KMS-11 (cell line): ENCODE measurements at regions not wholly inside any gene's neighbourhood (a gene's known extent, or its start where the extent isn't known, plus 50 kb on each side); places are given as distances from the start of the nearest gene placed in this dataset.

Experiments used
- H2AFZ ChIP-seq: fragments of 200-600 bp; sonication (generic); 2 replicates; pipeline ENCODE4 v1.6.1; 2016; ENCODE audit warnings: antibody characterized with exemption, mixed run types, low read depth
- H3K27ac ChIP-seq: fragments of 200-600 bp; sonication (generic); 2 replicates; pipeline ENCODE4 v1.6.1; 2016; ENCODE audit warnings: mild to moderate bottlenecking, mixed run types
- H3K27me3 ChIP-seq: fragments of 200-600 bp; sonication (generic); 2 replicates; pipeline ENCODE4 v1.6.1; 2017; ENCODE audit warnings: mild to moderate bottlenecking, low read depth, mixed run types, moderate library complexity; ENCODE audit not compliant: insufficient read depth
- H3K36me3 ChIP-seq: fragments of 200-600 bp; sonication (generic); 2 replicates; pipeline ENCODE4 v1.6.1; 2017; ENCODE audit warnings: mild to moderate bottlenecking, mixed run types; ENCODE audit not compliant: insufficient read depth
- H3K4me1 ChIP-seq: fragments of 200-600 bp; sonication (generic); 2 replicates; pipeline ENCODE4 v1.6.1; 2016; ENCODE audit warnings: mild to moderate bottlenecking, low read depth, mixed run types; ENCODE audit not compliant: poor library complexity, severe bottlenecking
- H3K4me2 ChIP-seq: fragments of 200-600 bp; sonication (generic); 2 replicates; pipeline ENCODE4 v1.7.0; 2016; ENCODE audit warnings: mild to moderate bottlenecking, mixed run types
- H3K4me3 ChIP-seq: fragments of 200-600 bp; sonication (generic); IDR thresholded peaks from 2 replicates; pipeline ENCODE4 v1.6.1; 2017; ENCODE audit warnings: low read depth, low read length, mixed read lengths; ENCODE audit not compliant: insufficient read depth
- H3K79me2 ChIP-seq: fragments of 200-600 bp; sonication (generic); 2 replicates; pipeline ENCODE4 v1.6.1; 2016; ENCODE audit warnings: low read depth, mixed run types; ENCODE audit not compliant: insufficient read depth
- H3K9ac ChIP-seq: fragments of 200-600 bp; sonication (generic); 2 replicates; pipeline ENCODE4 v1.6.1; 2016; ENCODE audit warnings: mild to moderate bottlenecking, mixed run types
- H4K20me1 ChIP-seq: fragments of 200-600 bp; sonication (generic); 2 replicates; pipeline ENCODE4 v1.6.1; 2016; ENCODE audit warnings: mild to moderate bottlenecking, mixed run types; ENCODE audit not compliant: insufficient read depth
- TF ChIP-seq, protein P1 (sequence below): fragments of 200-600 bp; sonication (generic); conservative IDR thresholded peaks from 2 replicates; pipeline ENCODE4 v1.6.1; 2017; ENCODE audit warnings: low read depth, mild to moderate bottlenecking, antibody characterized with exemption, low read length, moderate library complexity, mixed read lengths

GRCh38 chr5:44189255-44189654 lies 200.0 kb downstream of the FGF10 start:
- Histone ChIP-seq H3K9ac (no peak overlapping the region), H3K27ac (no peak overlapping the region), H3K27me3 (no peaks in the 10 kb centered on the region), H3K79me2 (no peaks in the 10 kb centered on the region), H3K4me2 (no peak overlapping the region), H3K4me3 (no peak overlapping the region), H2AFZ (no peak overlapping the region), H4K20me1 (no peaks in the 10 kb centered on the region), H3K4me1 (no peaks in the 10 kb centered on the region), H3K36me3 (no peaks in the 10 kb centered on the region)
- TF ChIP-seq, protein P1, sequence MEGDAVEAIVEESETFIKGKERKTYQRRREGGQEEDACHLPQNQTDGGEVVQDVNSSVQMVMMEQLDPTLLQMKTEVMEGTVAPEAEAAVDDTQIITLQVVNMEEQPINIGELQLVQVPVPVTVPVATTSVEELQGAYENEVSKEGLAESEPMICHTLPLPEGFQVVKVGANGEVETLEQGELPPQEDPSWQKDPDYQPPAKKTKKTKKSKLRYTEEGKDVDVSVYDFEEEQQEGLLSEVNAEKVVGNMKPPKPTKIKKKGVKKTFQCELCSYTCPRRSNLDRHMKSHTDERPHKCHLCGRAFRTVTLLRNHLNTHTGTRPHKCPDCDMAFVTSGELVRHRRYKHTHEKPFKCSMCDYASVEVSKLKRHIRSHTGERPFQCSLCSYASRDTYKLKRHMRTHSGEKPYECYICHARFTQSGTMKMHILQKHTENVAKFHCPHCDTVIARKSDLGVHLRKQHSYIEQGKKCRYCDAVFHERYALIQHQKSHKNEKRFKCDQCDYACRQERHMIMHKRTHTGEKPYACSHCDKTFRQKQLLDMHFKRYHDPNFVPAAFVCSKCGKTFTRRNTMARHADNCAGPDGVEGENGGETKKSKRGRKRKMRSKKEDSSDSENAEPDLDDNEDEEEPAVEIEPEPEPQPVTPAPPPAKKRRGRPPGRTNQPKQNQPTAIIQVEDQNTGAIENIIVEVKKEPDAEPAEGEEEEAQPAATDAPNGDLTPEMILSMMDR: no peak

DNA sequence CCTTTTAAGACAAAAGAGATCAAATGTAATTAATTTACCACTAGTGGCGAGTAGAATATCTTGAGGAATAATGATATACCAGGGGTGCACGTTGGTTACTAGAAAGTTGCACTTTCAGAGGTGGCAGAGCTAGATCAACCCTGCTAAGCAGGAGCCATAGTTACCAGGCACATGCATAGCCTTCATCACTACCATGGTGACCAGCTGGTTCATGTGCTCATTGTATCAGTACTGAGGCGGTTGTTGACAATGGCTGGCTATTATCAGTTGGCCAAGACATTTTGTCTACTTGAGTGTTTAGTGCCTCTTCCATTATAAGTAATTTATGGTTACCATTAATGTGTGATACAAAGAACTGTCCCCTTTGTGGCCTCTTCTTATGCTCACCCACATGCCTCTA lies 201.2 kb downstream of the FGF10 start:
- TF ChIP-seq, protein P1: no peak
- no peaks in the 10 kb centered on the region for H3K27me3 ChIP-seq
- H3K79me2 ChIP-seq: no peaks in the 10 kb centered on the region
- no peaks in the 10 kb centered on the region for H4K20me1 ChIP-seq
- no peak overlapping the region for H3K4me3 ChIP-seq
- no peaks in the 10 kb centered on the region for H3K36me3 ChIP-seq
- no peaks in the 10 kb centered on the region for H3K4me1 ChIP-seq
- no peak overlapping the region for H3K4me2 ChIP-seq
- H2AFZ ChIP-seq: no peak overlapping the region
- H3K9ac ChIP-seq: no peak overlapping the region
- H3K27ac ChIP-seq: no peak overlapping the region

DNA sequence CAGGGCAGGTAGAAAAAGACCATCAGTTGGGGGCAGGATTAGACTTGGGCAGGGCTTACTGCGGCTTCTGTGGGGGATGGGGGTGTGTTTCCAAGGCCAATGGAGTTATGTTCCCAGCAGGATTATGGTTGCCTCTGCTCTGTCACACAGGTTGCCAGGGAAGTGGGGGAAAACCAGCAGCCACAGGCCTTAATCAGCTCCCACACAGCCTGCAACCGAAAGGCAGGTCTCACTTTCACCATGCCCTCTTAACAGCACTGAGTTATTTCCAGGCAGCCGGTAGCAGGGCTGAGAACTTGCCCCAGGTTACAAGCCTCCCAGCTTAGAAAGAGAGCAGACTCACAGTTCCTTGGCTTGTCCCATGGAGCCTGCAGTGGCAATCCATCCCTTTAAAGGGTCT lies 205.5 kb downstream of the FGF10 start:
- TF ChIP-seq, protein P1: no peak
- Histone ChIP-seq H3K9ac (no peak overlapping the region), H3K36me3 (no peaks in the 10 kb centered on the region), H3K79me2 (no peaks in the 10 kb centered on the region), H3K4me3 (no peak overlapping the region), H3K27ac (no peak overlapping the region), H4K20me1 (no peaks in the 10 kb centered on the region), H3K4me1 (no peaks in the 10 kb centered on the region), H3K4me2 (no peak overlapping the region), H3K27me3 (no peaks in the 10 kb centered on the region), H2AFZ (no peak overlapping the region)

- H3K27me3 ChIP-seq: no peaks in the 10 kb centered on the region
- H4K20me1 ChIP-seq: no peaks in the 10 kb centered on the region
- TF ChIP-seq, protein P1: no peak
- H3K36me3 ChIP-seq: no peaks in the 10 kb centered on the region
- H3K4me1 ChIP-seq: no peaks in the 10 kb centered on the region
- H3K9ac ChIP-seq: no peak overlapping the region
- H3K4me2 ChIP-seq: no peak overlapping the region
- no peak overlapping the region for H2AFZ ChIP-seq
- no peak overlapping the region for H3K27ac ChIP-seq
- no peak overlapping the region for H3K4me3 ChIP-seq
- no peaks in the 10 kb centered on the region for H3K79me2 ChIP-seq
Measured at GRCh38 chr5:44183312-44183711, 205.9 kb downstream of the FGF10 start.
